ENCODE measurements at regions not wholly inside any gene's neighbourhood (a gene's known extent, or its start where the extent isn't known, plus 50 kb on each side); places are given as distances from the start of the nearest gene placed in this dataset.

DNA sequence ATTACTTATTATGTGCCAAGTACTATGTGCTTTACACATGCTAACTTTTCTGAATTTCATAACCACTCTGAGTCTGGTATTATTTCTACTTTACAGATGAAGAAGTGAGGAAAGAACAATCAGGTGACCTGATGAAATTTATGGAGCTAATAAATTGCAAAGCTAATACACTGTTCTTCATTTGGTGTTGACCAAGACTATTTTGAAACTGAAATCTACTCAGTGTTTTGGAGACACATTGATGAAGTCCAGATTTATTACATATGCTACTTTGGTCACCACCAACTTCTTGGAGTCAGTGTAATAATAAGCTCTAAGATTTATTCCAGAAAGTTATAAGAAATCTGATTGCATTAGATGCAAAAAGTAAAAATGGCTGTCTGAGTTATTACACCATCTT is 637.9 kb downstream of the FAT4 start:
- Histone ChIP-seq H3K27me3 (ENCODE audit: control insufficient read depth, insufficient read depth, low read length) (no peaks in the 10 kb centered on the region), H4K20me1 (ENCODE audit: control insufficient read depth, extremely low read depth, insufficient read depth, low read length) (no peaks in the 10 kb centered on the region), H3K9me3 (ENCODE audit: control insufficient read depth, insufficient read depth, low read depth, low read length) (no peaks in the 10 kb centered on the region), H3K4me3 (replicated peaks in 1 of 4; ENCODE audit: control extremely low read depth in 1 of 4, insufficient read depth in 1 of 4, low read depth in 3 of 4, low read length in 4 of 4) (no peak overlapping the region), H3K36me3 (ENCODE audit: control insufficient read depth, insufficient read depth, low read length) (no peaks in the 10 kb centered on the region), H3K9ac (ENCODE audit: insufficient read depth, low read length) (no peak overlapping the region), H3K4me2 (ENCODE audit: extremely low read depth, insufficient read depth, low read length) (no peak overlapping the region), H3K79me2 (ENCODE audit: control insufficient read depth, insufficient read depth, low read length) (no peaks in the 10 kb centered on the region), H3K27ac (ENCODE audit: insufficient read depth, low read length) (no peak overlapping the region), H3K4me1 (ENCODE audit: control insufficient read depth, extremely low read depth, insufficient read depth, low read length) (no peaks in the 10 kb centered on the region), H2AFZ (ENCODE audit: low read length) (no peak overlapping the region)
- TF ChIP-seq, protein P1, sequence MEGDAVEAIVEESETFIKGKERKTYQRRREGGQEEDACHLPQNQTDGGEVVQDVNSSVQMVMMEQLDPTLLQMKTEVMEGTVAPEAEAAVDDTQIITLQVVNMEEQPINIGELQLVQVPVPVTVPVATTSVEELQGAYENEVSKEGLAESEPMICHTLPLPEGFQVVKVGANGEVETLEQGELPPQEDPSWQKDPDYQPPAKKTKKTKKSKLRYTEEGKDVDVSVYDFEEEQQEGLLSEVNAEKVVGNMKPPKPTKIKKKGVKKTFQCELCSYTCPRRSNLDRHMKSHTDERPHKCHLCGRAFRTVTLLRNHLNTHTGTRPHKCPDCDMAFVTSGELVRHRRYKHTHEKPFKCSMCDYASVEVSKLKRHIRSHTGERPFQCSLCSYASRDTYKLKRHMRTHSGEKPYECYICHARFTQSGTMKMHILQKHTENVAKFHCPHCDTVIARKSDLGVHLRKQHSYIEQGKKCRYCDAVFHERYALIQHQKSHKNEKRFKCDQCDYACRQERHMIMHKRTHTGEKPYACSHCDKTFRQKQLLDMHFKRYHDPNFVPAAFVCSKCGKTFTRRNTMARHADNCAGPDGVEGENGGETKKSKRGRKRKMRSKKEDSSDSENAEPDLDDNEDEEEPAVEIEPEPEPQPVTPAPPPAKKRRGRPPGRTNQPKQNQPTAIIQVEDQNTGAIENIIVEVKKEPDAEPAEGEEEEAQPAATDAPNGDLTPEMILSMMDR (conservative IDR thresholded peaks at IDR 0.05 in 1 of 2, IDR thresholded peaks at IDR 0.05 in 1 of 2; ENCODE audit: low read depth in 1 of 2, low read length in 2 of 2) = no peak
- TF ChIP-seq EZH2 (IDR thresholded peaks at IDR 0.05; ENCODE audit: low read length, missing control alignments) = no peak
- no peak for DNase-seq (ENCODE audit: low read depth in 2 of 2)

DNA sequence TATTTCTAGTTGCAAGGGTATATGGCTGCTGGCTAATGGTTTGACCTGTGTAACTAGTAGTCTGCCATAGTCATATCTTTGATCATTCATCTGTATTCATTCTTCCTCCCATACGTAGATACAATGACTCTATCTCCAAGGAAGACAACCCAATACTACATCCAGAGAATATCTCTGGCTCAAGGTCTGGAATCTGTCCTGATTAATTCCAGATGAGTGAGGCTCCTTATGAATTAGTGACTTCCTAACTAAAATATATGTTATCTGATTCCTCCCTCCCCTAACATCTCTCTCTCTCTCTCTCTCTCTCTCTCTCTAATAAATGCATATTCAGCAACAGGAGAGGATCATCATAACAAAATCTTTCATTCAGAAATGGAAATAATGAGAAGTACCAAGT is 641.5 kb downstream of the FAT4 start:
- no peak overlapping the region for H2AFZ ChIP-seq (ENCODE audit: low read length)
- H3K9ac ChIP-seq (ENCODE audit: insufficient read depth, low read length) = no peak overlapping the region
- no peak overlapping the region for H3K4me3 ChIP-seq (replicated peaks in 1 of 4; ENCODE audit: control extremely low read depth in 1 of 4, insufficient read depth in 1 of 4, low read depth in 3 of 4, low read length in 4 of 4)
- H3K4me2 ChIP-seq (ENCODE audit: extremely low read depth, insufficient read depth, low read length) = no peak overlapping the region
- no peaks in the 10 kb centered on the region for H3K9me3 ChIP-seq (ENCODE audit: control insufficient read depth, insufficient read depth, low read depth, low read length)
- H4K20me1 ChIP-seq (ENCODE audit: control insufficient read depth, extremely low read depth, insufficient read depth, low read length) = no peaks in the 10 kb centered on the region
- H3K36me3 ChIP-seq (ENCODE audit: control insufficient read depth, insufficient read depth, low read length) = no peaks in the 10 kb centered on the region
- TF ChIP-seq, protein P1 (conservative IDR thresholded peaks at IDR 0.05 in 1 of 2, IDR thresholded peaks at IDR 0.05 in 1 of 2; ENCODE audit: low read depth in 1 of 2, low read length in 2 of 2) = no peak
- TF ChIP-seq EZH2 (IDR thresholded peaks at IDR 0.05; ENCODE audit: low read length, missing control alignments) = no peak
- H3K27ac ChIP-seq (ENCODE audit: insufficient read depth, low read length) = no peak overlapping the region
- no peaks in the 10 kb centered on the region for H3K79me2 ChIP-seq (ENCODE audit: control insufficient read depth, insufficient read depth, low read length)
- no peaks in the 10 kb centered on the region for H3K4me1 ChIP-seq (ENCODE audit: control insufficient read depth, extremely low read depth, insufficient read depth, low read length)
- H3K27me3 ChIP-seq (ENCODE audit: control insufficient read depth, insufficient read depth, low read length) = no peaks in the 10 kb centered on the region
- no peak for DNase-seq (ENCODE audit: low read depth in 2 of 2)

DNA sequence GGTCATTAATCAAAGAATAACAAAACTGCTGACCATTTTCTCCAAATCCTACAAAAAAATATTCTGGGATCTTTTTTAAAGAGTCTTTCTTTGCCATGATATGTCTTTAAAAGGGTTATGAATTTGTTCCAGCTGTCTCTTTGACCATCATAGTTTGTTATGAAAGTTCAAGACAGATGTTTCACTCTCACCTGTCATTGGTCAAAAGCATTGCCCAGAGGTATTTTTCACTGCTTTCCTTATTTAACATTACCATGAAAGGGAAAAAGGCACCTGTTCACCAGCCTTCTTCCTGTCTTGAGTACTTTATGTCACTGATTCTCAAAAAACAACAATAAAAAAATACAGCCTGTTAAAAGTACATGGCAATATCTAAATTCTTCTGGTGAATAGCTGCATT is 643.8 kb downstream of the FAT4 start:
- Histone ChIP-seq H3K27ac (ENCODE audit: insufficient read depth, low read length) (no peak overlapping the region), H3K4me2 (ENCODE audit: extremely low read depth, insufficient read depth, low read length) (no peak overlapping the region), H3K36me3 (ENCODE audit: control insufficient read depth, insufficient read depth, low read length) (no peaks in the 10 kb centered on the region), H3K27me3 (ENCODE audit: control insufficient read depth, insufficient read depth, low read length) (no peaks in the 10 kb centered on the region), H4K20me1 (ENCODE audit: control insufficient read depth, extremely low read depth, insufficient read depth, low read length) (no peaks in the 10 kb centered on the region), H3K4me1 (ENCODE audit: control insufficient read depth, extremely low read depth, insufficient read depth, low read length) (no peaks in the 10 kb centered on the region), H3K79me2 (ENCODE audit: control insufficient read depth, insufficient read depth, low read length) (no peaks in the 10 kb centered on the region), H3K9me3 (ENCODE audit: control insufficient read depth, insufficient read depth, low read depth, low read length) (no peaks in the 10 kb centered on the region), H2AFZ (ENCODE audit: low read length) (no peak overlapping the region), H3K9ac (ENCODE audit: insufficient read depth, low read length) (no peak overlapping the region), H3K4me3 (replicated peaks in 1 of 4; ENCODE audit: control extremely low read depth in 1 of 4, insufficient read depth in 1 of 4, low read depth in 3 of 4, low read length in 4 of 4) (no peak overlapping the region)
- DNase-seq (ENCODE audit: low read depth in 2 of 2) = no peak
- TF ChIP-seq EZH2 (IDR thresholded peaks at IDR 0.05; ENCODE audit: low read length, missing control alignments) = no peak
- TF ChIP-seq, protein P1 (conservative IDR thresholded peaks at IDR 0.05 in 1 of 2, IDR thresholded peaks at IDR 0.05 in 1 of 2; ENCODE audit: low read depth in 1 of 2, low read length in 2 of 2) = no peak

Measured in fibroblast of lung (primary cell).